ENCODE measurements at regions not wholly inside any gene's neighbourhood (a gene's known extent, or its start where the extent isn't known, plus 50 kb on each side); places are given as distances from the start of the nearest gene placed in this dataset.
"Not testable (repeated sequence)": the region's sequence is repeated elsewhere in the genome, so short reads cannot be mapped to it uniquely, and the experiment has no call there.

- no peak for DNase-seq (ENCODE audit: low read depth in 2 of 2)
Observed at GRCh38 chr2:139585101-139585500, 804.9 kb upstream of the NXPH2 start.

GRCh38 chr2:139574371-139574770 lies 794.2 kb upstream of the NXPH2 start:
- DNase-seq (ENCODE audit: low read depth in 2 of 2): no peak

- no peak for DNase-seq (ENCODE audit: low read depth in 2 of 2)
Observed at GRCh38 chr2:139556789-139557188, 776.6 kb upstream of the NXPH2 start.

GRCh38 chr2:139550873-139551272 lies 770.7 kb upstream of the NXPH2 start:
- DNase-seq (ENCODE audit: low read depth in 2 of 2): no peak

GRCh38 chr2:139550341-139550740 lies 770.2 kb upstream of the NXPH2 start:
- DNase-seq (ENCODE audit: low read depth in 2 of 2): no peak

- DNase-seq (ENCODE audit: low read depth in 2 of 2): no peak
Observed at GRCh38 chr2:139544186-139544851, 764.1 kb upstream of the NXPH2 start.

- not testable (repeated sequence) for DNase-seq (ENCODE audit: low read depth in 2 of 2)
Observed at GRCh38 chr2:139538332-139539020, 758.3 kb upstream of the NXPH2 start.

- no peak for DNase-seq (ENCODE audit: low read depth in 2 of 2)
Observed at GRCh38 chr2:139529080-139529479, 748.9 kb upstream of the NXPH2 start.

GRCh38 chr2:139526781-139527180 lies 746.6 kb upstream of the NXPH2 start:
- no peak for DNase-seq (ENCODE audit: low read depth in 2 of 2)

- no peak for DNase-seq (ENCODE audit: low read depth in 2 of 2)
Observed at GRCh38 chr2:139518321-139518720, 738.1 kb upstream of the NXPH2 start.

- DNase-seq (ENCODE audit: low read depth in 2 of 2): no peak
Observed at GRCh38 chr2:139514951-139515350, 734.8 kb upstream of the NXPH2 start.

GRCh38 chr2:139495851-139496250 lies 715.7 kb upstream of the NXPH2 start:
- DNase-seq (ENCODE audit: low read depth in 2 of 2): no peak

- no peak for DNase-seq (ENCODE audit: low read depth in 2 of 2)
Observed at GRCh38 chr2:139492131-139492680, 712.0 kb upstream of the NXPH2 start.

GRCh38 chr2:139480161-139480650 lies 700.0 kb upstream of the NXPH2 start:
- no peak for DNase-seq (ENCODE audit: low read depth in 2 of 2)

GRCh38 chr2:139478165-139478914 lies 698.1 kb upstream of the NXPH2 start:
- DNase-seq (ENCODE audit: low read depth in 2 of 2): peak; percentile 40

- no peak for DNase-seq (ENCODE audit: low read depth in 2 of 2)
Observed at GRCh38 chr2:139477618-139478017, 697.4 kb upstream of the NXPH2 start.

GRCh38 chr2:139469985-139470384 lies 689.8 kb upstream of the NXPH2 start:
- DNase-seq (ENCODE audit: low read depth in 2 of 2): no peak

GRCh38 chr2:139465789-139466188 lies 685.6 kb upstream of the NXPH2 start:
- DNase-seq (ENCODE audit: low read depth in 2 of 2): no peak

- no peak for DNase-seq (ENCODE audit: low read depth in 2 of 2)
Observed at GRCh38 chr2:139457873-139458272, 677.7 kb upstream of the NXPH2 start.

GRCh38 chr2:139454251-139454650 lies 674.1 kb upstream of the NXPH2 start:
- no peak for DNase-seq (ENCODE audit: low read depth in 2 of 2)

- no peak for DNase-seq (ENCODE audit: low read depth in 2 of 2)
Observed at GRCh38 chr2:139439100-139439499, 658.9 kb upstream of the NXPH2 start.

- DNase-seq (ENCODE audit: low read depth in 2 of 2): no peak
Observed at GRCh38 chr2:139438478-139438877, 658.3 kb upstream of the NXPH2 start.

All from fibroblast of skin of left quadriceps (primary cell).